ENCODE measurements at regions not wholly inside any gene's neighbourhood (a gene's known extent, or its start where the extent isn't known, plus 50 kb on each side); places are given as distances from the start of the nearest gene placed in this dataset.

DNA sequence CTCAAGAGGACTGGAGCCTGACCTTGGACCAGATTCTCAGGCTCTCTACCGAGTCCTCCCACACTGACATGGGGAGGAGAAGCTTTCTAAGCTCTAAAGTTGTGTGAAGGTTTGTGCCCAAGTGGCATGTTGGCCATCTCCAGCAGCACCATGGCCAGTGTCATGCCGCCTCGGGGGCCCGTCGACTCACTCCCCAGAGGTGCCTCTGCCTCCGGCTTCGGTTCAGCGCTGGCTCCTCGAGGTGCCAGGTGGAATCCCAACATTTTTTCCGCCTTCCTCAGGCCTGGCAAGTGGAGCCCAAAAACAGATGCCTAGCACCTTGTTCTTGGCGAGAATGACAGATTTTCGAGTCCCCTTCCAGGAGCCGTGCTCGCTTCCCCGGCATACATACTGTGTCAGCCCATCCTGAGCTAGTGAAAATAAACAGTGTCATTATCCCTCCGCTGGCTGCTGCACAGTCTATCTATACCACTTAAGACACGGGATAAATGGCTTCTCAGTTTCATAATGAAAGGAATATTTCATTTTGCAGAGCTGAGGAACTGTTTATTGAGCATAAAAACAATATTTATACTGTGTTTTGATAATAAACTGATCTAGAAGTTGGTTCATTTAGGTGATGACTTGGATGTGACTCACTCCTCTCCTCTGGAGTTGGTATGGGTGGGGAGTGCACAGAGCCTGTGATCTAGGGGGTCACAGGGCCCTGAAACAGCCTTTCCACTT is 328.5 kb upstream of the TLE3 start:
- no peak for DNase-seq (ENCODE audit: low spot score)

DNA sequence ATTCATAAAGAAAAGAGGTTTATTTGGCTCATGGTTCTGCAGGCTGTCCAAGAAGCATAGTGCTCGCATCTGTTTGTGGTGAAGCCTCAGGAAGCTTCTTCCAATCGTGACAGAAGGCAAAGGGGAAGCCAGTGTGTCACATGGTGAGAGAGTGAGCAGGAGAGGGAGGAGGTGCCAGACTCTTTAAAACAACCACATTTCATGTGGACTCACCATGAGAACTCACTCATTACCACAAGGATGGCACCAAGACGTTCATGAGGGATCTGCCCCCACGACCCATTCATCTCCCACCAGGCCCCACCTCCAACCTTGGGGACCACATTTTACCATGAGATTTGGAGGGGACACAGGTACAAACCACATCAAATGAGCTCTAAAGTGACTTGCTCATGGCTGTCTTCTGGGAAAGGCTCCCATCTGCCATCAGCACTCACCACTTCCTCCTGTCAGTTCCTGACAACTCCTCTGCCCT is 327.3 kb upstream of the TLE3 start:
- no peak for DNase-seq (ENCODE audit: low spot score)

DNA sequence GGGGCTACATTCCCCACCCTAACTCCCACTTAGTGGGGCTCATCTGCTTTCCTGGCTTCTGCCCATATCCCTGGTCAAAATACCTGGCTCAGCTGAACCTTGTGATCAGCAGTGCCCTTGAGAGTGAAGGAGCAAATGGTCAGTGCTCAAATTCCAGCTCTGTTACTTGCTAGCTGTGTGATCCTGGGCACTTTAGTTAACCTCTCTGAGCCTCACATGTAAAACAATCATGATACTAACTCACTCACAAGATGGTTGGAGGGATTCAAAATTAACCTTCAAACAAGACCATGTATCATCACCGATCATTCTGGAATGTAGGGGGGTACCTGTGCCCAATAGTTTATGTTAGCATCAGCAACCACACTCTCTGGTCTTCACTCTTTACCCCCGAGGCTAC is 325.6 kb upstream of the TLE3 start:
- DNase-seq (ENCODE audit: low spot score): no peak

- no peak for DNase-seq (ENCODE audit: low spot score)
These were observed 324.6 kb upstream of the TLE3 start for GRCh38 chr15:70422342-70422741.

DNA sequence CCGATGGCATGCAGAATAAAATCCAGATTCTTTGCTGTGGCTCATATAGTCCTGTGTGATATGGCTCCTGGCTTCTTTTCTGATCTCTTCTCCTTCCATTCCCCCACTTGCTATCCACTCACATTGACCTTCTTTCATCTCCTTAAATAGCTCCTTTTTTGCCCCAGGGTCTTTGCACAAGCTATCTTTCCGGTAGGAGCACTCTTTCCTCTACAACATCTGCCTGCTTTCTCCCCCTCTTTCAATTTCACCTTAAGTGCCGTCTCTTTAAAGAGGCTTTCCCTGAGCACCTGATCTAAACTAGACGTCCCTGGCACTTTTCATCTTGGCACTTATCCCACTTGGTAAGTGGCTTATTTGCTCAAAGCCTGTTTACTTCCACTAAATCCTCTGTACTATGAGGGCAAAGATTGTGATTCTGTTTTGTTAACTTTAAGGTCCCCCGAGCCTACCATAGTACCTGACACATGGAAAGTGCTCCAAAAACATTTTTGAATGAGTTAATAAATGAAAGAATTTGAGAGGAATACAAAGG is 323.3 kb upstream of the TLE3 start:
- DNase-seq (ENCODE audit: low spot score): no peak

DNA sequence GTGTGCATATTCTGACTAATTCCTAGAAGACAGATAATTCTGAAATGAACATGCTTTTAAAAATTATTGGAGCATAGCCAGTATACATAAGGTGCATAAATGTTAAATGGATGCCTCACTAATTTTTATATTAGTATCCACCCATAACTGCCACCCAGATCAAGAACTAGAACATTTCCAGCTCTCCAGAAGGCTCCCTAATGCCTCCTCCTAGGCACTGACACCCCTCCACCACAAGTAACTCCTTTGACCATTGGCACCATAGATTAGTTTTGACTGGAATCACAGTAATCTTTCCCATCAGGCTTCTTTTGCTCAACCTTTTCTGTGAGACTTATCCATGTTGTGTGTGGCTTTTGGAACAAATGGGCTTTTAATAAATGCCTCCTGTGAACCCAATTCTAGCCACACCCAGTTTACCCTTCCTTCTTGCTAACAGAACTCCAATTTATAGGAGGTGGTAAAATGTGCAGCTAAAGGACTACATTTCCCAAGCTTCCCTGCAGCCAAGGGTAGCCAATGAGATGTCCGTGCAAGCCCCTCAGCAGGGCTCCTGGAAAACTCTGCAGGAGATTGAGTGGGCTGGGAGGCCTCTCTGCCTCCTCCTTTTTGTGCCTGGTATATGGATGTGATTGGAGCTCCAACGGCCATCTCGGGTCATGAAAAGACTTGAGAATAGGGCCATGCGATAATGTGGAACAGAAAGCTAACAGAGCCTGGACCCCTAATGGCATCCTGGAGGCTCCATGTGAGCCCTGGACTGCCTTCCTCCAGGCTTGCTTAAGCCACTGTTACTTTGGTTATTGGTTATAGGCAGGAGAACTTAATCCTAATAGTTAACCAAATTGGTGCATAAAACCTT is 322.6 kb upstream of the TLE3 start:
- no peak for DNase-seq (ENCODE audit: low spot score)

DNA sequence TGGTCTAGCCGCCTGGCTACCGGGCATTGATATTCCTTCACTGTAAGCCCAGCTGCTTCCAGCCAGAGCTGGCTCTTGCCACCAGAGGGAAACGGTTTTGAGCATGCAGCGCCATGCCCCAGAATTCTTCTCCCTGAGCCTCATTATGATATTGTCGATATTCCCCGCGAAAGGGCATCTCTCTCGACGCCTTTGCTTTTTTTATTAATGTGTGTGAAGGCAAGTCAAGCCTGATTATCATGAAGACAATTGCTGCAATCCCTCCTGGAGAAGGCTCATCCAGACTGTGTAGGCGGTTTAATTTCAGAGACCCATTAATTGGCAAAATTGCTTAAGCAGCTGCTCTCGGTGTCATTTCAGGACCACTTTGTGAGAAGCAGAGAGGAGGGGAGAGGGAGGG is 321.2 kb upstream of the TLE3 start:
- no peak for DNase-seq (ENCODE audit: low spot score)

DNA sequence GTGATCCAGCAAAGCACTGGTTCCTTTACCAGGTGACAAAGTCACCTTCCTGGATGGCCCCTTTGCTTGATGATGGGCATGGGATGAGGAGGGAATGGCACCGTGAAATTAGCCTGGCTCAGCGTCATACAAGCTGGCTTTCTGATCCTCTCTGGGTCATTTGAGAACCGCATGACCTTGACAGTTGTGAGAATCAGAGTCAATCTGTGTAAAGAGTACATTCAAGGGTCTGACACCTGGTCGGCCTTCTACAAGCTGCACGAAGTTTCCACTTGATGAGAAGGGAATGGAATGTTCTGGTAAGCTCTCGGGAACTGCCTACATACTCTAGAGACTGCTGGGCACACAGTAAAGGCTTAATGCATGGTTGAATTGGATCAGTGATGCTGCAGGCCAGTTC is 319.8 kb upstream of the TLE3 start:
- DNase-seq (ENCODE audit: low spot score): no peak

DNA sequence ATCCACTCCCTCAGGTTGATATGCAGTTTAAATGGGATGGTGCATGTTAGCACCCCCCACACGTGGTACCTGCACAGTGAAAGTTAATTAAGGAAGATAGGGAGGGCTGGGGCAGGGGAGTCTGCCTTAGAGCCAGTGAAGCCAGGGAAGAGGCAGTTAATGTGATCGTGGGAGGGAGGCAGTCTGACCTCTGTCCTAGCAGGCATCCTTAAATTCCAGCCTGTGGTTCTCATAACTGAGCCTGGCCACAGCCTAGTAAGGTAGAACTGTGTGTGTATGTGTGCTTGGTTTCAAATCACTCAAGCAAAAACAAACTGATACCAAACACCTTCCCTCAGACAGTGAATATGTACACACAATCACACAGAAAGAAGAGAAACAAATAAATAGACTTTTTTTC is 319.1 kb upstream of the TLE3 start:
- DNase-seq (ENCODE audit: low spot score): no peak

- DNase-seq (ENCODE audit: low spot score): peak; percentile 30
These were observed 317.7 kb upstream of the TLE3 start for GRCh38 chr15:70415398-70415797.

DNA sequence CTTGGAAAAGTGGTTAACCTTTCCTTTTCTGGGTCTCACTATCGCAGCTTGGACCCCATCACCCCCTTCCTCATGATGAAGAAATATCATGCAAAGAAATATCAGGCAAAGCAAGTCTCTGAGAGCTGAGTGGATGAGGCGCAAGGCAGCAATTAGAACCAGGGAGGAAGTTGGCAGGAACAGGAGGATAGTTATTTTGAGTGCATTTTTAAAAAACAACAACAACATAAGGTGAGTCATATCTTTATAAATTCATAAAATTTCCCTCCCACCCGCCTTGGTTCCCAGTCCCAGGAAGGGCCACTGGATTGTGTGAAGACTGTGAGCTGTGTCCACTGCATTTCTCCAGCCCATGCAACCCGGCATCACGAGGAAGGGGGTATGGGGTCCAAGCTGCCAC is 316.9 kb upstream of the TLE3 start:
- peak; percentile 14 for DNase-seq (ENCODE audit: low spot score)

GRCh38 chr15:70412794-70413193 is 315.1 kb upstream of the TLE3 start:
- no peak for DNase-seq (ENCODE audit: low spot score)

GRCh38 chr15:70411143-70411863 is 313.6 kb upstream of the TLE3 start:
- DNase-seq (ENCODE audit: low spot score): peak; percentile 31

DNA sequence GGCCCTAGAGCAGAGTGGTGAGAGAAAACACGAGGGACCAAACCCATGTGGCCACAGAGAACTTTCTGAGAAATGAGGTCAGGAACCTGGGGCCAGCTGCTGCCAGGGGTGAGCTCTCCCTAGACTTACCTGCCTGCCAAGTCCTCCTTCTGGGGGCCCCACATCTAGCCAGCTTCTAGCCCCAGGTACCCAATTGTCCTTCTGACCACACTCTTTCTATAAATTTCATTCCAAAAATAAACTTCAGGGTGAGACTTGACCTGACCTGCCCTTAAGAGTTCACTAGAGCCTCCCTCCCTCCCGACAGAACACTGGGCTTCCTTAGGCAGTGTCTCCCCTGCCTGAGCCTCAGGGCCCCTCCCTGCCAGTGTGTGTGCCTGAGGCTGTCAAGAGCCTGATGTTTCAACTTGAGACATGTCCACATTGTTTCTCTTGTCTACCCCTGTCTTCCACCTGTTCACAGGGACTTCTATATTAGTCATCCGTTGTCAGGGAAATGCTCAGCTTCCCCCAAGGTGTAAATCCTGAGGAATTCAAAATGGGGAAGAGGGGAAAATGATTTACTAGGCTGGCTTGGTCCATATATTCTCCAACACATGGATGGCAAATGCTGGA is 312.8 kb upstream of the TLE3 start:
- DNase-seq (ENCODE audit: low spot score): no peak

- DNase-seq (ENCODE audit: low spot score): no peak
These were observed 311.7 kb upstream of the TLE3 start for GRCh38 chr15:70409388-70409787.

GRCh38 chr15:70407955-70408354 is 310.2 kb upstream of the TLE3 start:
- no peak for DNase-seq (ENCODE audit: low spot score)

DNA sequence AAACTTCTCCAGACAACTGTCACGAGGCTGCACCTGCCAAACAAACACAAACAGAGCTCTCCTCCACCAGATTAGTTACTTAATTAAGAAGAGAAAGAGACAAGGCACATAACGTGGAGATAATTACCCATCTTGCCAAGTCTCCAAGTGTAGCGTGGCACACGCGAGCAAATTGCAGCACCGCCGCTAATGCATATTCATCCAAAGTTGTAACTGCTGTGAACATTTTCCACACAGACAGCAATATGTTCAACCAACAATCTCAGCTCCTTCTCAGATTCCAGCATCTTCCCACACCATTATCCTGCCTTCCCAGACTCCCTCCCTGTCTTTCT is 309.6 kb upstream of the TLE3 start:
- DNase-seq (ENCODE audit: low spot score): no peak

GRCh38 chr15:70406617-70407335 is 309.1 kb upstream of the TLE3 start:
- DNase-seq (ENCODE audit: low spot score): no peak

- DNase-seq (ENCODE audit: low spot score): no peak
These were observed 304.0 kb upstream of the TLE3 start for GRCh38 chr15:70401709-70402108.

GRCh38 chr15:70400766-70401541 is 303.2 kb upstream of the TLE3 start:
- DNase-seq (ENCODE audit: low spot score): no peak

DNA sequence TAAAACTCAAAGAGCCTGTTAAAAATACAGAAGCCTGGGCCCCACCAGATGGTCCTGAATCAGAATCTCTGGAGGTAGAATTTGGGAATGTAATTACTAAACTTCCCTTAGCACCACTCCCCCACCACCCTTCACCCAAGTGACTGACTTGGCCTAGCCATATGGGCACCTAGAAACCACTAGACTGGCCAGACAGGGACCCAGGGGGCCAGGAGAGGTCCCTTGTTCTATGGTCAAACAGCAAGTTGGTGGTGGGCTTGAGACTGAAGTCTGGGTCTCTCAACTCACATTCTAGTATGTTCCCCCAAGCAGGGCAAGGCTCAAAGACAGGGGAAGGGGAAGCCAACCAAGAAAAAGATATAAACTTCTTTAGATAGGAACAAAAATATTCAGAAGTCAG is 301.5 kb upstream of the TLE3 start:
- no peak for DNase-seq (ENCODE audit: low spot score)
